Endothelial cell of umbilical vein (primary cell): ENCODE measurements at regions not wholly inside any gene's neighbourhood (a gene's known extent, or its start where the extent isn't known, plus 50 kb on each side); places are given as distances from the start of the nearest gene placed in this dataset.

ENCODE experiments used
- BruUV-seq: library from RNA; stranded (reverse); fragments of 400-500 nt; replicated peaks from 2 replicates; lab custom pipeline; 2021; lab: Mats Ljungman, UMichigan
- CTCF ChIA-PET: fragments of 300-600, 350-600 bp; sonication (Branson Sonifier 250); formaldehyde crosslinking; loops from one replicate; lab custom pipeline; 2021; ENCODE audit warnings: antibody characterized with exemption, inconsistent platforms; lab: Charles Lee
- POLR2A ChIA-PET: fragments of 300-600, 350-600 bp; sonication (Branson Sonifier 250); formaldehyde crosslinking; loops from one replicate; lab custom pipeline; 2021; ENCODE audit warnings: antibody characterized with exemption, inconsistent platforms; lab: Charles Lee
- DNase-seq: peaks from one replicate; pipeline ENCODE4 v3.0.0-alpha.2; 2011; ENCODE audit warnings: low read depth, low spot score
- FAIRE-seq: peaks from 2 replicates; lab custom pipeline; 2011; peaks lifted over from hg19 to GRCh38; lab: Jason Lieb, UNC
- H2AFZ ChIP-seq: 2 replicates; pipeline ENCODE4 v1.6.0; 2012; ENCODE audit warnings: low read depth, low read length, control low read depth, inconsistent platforms
- H3K27ac ChIP-seq: 2 replicates; pipeline ENCODE4 v1.5.1; 2011; ENCODE audit warnings: low read depth, mild to moderate bottlenecking, control low read depth, low read length, moderate library complexity; ENCODE audit not compliant: insufficient read depth
- H3K27me3 ChIP-seq, 2 experiments: 2 replicates each; pipeline versions ENCODE4 v1.6.0 to v1.6.1; 2011; ENCODE audit warnings: low read length in 2 of 2, mixed read lengths in 1 of 2; ENCODE audit not compliant: control insufficient read depth in 2 of 2, insufficient read depth in 2 of 2
- H3K36me3 ChIP-seq, 2 experiments: 2 replicates in 1 of 2; 3 replicates in 1 of 2; pipeline ENCODE4 v1.5.1; 2011; ENCODE audit warnings: low read length in 2 of 2, mild to moderate bottlenecking in 1 of 2, moderate library complexity in 1 of 2; ENCODE audit not compliant: control insufficient read depth in 2 of 2, insufficient read depth in 2 of 2; ENCODE audit errors: extremely low read depth in 1 of 2
- H3K4me1 ChIP-seq: 3 replicates; pipeline ENCODE4 v1.5.1; 2011; ENCODE audit warnings: mild to moderate bottlenecking, low read length; ENCODE audit not compliant: control insufficient read depth, insufficient read depth; ENCODE audit errors: extremely low read depth
- H3K4me2 ChIP-seq: 2 replicates; pipeline ENCODE4 v1.6.1; 2011; ENCODE audit warnings: low read length, control low read depth, mixed read lengths; ENCODE audit not compliant: insufficient read depth
- H3K4me3 ChIP-seq, 3 experiments: fragments of 200-600 bp in 1 of 3; sonication (generic), shearing (Covaris generic) in 1 of 3; replicated peaks in 1 of 3; 2 replicates each; pipeline ENCODE4 v1.5.1; 2011 to 2016; ENCODE audit warnings: control low read depth in 3 of 3, low read length in 3 of 3, mild to moderate bottlenecking in 2 of 3, inconsistent platforms in 1 of 3, low read depth in 1 of 3, moderate library complexity in 1 of 3; ENCODE audit not compliant: insufficient read depth in 1 of 3
- H3K79me2 ChIP-seq: 2 replicates; pipeline ENCODE4 v1.6.0; 2012; ENCODE audit warnings: low read length, inconsistent platforms; ENCODE audit not compliant: control insufficient read depth, insufficient read depth
- H3K9ac ChIP-seq: replicated peaks from 2 replicates; pipeline ENCODE3; 2011; ENCODE audit warnings: low read length, control low read depth; ENCODE audit not compliant: insufficient read depth; ENCODE audit errors: extremely low read depth
- H3K9me1 ChIP-seq: replicated peaks from 3 replicates; pipeline ENCODE4 v1.6.0; 2011; ENCODE audit warnings: mild to moderate bottlenecking, low read length; ENCODE audit not compliant: control insufficient read depth, insufficient read depth; ENCODE audit errors: extremely low read depth
- H3K9me3 ChIP-seq: replicated peaks from 2 replicates; pipeline ENCODE4 v1.5.1; 2012; ENCODE audit warnings: low read length, inconsistent platforms; ENCODE audit not compliant: control insufficient read depth, insufficient read depth
- H4K20me1 ChIP-seq: replicated peaks from 2 replicates; pipeline ENCODE3; 2011; ENCODE audit warnings: mild to moderate bottlenecking, low read length; ENCODE audit not compliant: control insufficient read depth, insufficient read depth; ENCODE audit errors: extremely low read depth
- EZH2 ChIP-seq: IDR thresholded peaks from 2 replicates; pipeline ENCODE4 v1.6.1; 2012; ENCODE audit warnings: borderline replicate concordance, low read depth, mild to moderate bottlenecking, moderate library complexity, low read length, inconsistent platforms; ENCODE audit not compliant: severe bottlenecking
- FOS ChIP-seq: IDR thresholded peaks from 2 replicates; pipeline ENCODE4 v1.6.1; 2011; ENCODE audit warnings: mild to moderate bottlenecking, low read length, moderate library complexity, borderline replicate concordance; ENCODE audit not compliant: insufficient read depth
- GATA2 ChIP-seq: IDR thresholded peaks from 2 replicates; pipeline ENCODE4 v1.7.0; 2011; ENCODE audit warnings: low read depth, mild to moderate bottlenecking, moderate library complexity, mixed read lengths, low read length; ENCODE audit not compliant: insufficient read length, insufficient read depth
- JUN ChIP-seq: IDR thresholded peaks from 2 replicates; pipeline ENCODE4 v1.6.1; 2011; ENCODE audit warnings: borderline replicate concordance, low read depth; ENCODE audit not compliant: insufficient read length, insufficient read depth
- MYC ChIP-seq: IDR thresholded peaks from one replicate; pipeline ENCODE4 v1.6.1; 2011; ENCODE audit warnings: mild to moderate bottlenecking, low read depth, low read length
- POLR2A ChIP-seq: IDR thresholded peaks from 2 replicates; pipeline ENCODE4 v1.6.1; 2012; ENCODE audit warnings: low read depth, mild to moderate bottlenecking, control low read depth, low read length
- POLR2AphosphoS5 ChIP-seq: IDR thresholded peaks from 2 replicates; pipeline ENCODE4 v1.6.1; 2012; ENCODE audit warnings: low read depth, mild to moderate bottlenecking, control low read depth, low read length, moderate library complexity; ENCODE audit not compliant: insufficient read depth
- dilution Hi-C: fragments of 300-500 bp; cut with MboI; formaldehyde crosslinking; loops from one replicate; pipeline ENCODE4 v1.15.0; 2019; ENCODE audit warnings: low sequenced_read_pairs; ENCODE audit not compliant: extremely low pct_ligation_motif_present
- intact Hi-C: fragments of 100-400 bp; cut with micrococcal nuclease; formaldehyde crosslinking; loops from one replicate; pipeline ENCODE4 v1.10.0; 2022
- TF ChIP-seq, protein P1 (sequence below), 2 donors: IDR thresholded peaks; 1 replicate in 1 of 2; 2 replicates in 1 of 2; pipeline ENCODE4 v1.5.1; 2011; ENCODE audit warnings: low read length in 2 of 2, mild to moderate bottlenecking in 2 of 2, moderate library complexity in 2 of 2, control low read depth in 1 of 2, inconsistent platforms in 1 of 2, low read depth in 1 of 2; ENCODE audit not compliant: insufficient read depth in 1 of 2; ENCODE audit errors: extremely low read depth in 1 of 2
- TF ChIP-seq, protein P2 (sequence below): IDR thresholded peaks from 2 replicates; pipeline ENCODE4 v1.6.1; 2011; ENCODE audit not compliant: insufficient read depth, insufficient read length

DNA sequence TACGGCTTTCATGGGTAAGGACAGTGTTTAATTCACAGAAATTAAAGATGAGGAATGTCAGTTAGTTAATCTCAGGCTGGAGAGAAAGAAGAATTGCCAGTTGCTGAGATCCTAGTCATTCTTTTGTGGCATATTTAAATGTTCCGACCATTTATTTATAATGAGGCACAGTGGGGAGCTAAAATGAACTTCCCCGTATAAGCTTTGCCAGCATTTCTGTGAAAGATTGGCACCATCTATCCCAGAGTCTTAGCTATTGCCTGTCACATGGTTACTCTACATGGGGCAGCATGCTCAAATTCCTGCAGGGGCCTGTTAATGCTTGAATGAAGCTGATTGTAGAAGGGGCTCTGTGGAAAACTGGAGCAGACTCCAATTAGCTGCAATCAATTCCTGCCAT is 314.1 kb downstream of the PRELID2 start:
- intact Hi-C loops = no loop called here
- Histone ChIP-seq H3K27me3 (no peaks in the 10 kb centered on the region), H3K9me3 (no peaks in the 10 kb centered on the region), H3K4me2 (no peak overlapping the region), H3K27ac (no peak overlapping the region), H2AFZ (no peak overlapping the region), H4K20me1 (no peaks in the 10 kb centered on the region), H3K79me2 (no peaks in the 10 kb centered on the region), H3K9ac (no peak overlapping the region), H3K4me3 (no peak overlapping the region), H3K4me1 (no peaks in the 10 kb centered on the region), H3K9me1 (no peaks in the 10 kb centered on the region), H3K36me3 (no peaks in the 10 kb centered on the region)
- dilution Hi-C loops = no loop called here
- BruUV-seq = no TSS peak
- no peak for DNase-seq
- CTCF ChIA-PET = no interaction called here
- POLR2A ChIA-PET = no interaction called here
- TF ChIP-seq FOS = no peak
- TF ChIP-seq POLR2AphosphoS5 = no peak
- TF ChIP-seq, protein P1, sequence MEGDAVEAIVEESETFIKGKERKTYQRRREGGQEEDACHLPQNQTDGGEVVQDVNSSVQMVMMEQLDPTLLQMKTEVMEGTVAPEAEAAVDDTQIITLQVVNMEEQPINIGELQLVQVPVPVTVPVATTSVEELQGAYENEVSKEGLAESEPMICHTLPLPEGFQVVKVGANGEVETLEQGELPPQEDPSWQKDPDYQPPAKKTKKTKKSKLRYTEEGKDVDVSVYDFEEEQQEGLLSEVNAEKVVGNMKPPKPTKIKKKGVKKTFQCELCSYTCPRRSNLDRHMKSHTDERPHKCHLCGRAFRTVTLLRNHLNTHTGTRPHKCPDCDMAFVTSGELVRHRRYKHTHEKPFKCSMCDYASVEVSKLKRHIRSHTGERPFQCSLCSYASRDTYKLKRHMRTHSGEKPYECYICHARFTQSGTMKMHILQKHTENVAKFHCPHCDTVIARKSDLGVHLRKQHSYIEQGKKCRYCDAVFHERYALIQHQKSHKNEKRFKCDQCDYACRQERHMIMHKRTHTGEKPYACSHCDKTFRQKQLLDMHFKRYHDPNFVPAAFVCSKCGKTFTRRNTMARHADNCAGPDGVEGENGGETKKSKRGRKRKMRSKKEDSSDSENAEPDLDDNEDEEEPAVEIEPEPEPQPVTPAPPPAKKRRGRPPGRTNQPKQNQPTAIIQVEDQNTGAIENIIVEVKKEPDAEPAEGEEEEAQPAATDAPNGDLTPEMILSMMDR (IDR thresholded peaks at IDR 0.05; ENCODE audit: extremely low read depth in 1 of 2, insufficient read depth in 1 of 2, low read depth in 1 of 2, low read length in 2 of 2) = no peak
- no peak for TF ChIP-seq JUN
- TF ChIP-seq EZH2 = no peak
- no peak for TF ChIP-seq POLR2A
- no peak for TF ChIP-seq GATA2
- TF ChIP-seq MYC = no peak
- TF ChIP-seq, protein P2, sequence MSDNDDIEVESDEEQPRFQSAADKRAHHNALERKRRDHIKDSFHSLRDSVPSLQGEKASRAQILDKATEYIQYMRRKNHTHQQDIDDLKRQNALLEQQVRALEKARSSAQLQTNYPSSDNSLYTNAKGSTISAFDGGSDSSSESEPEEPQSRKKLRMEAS = no peak
- no peak for FAIRE-seq
